Embryonic facial prominence (tissue), 1 donor: ENCODE measurements at regions not wholly inside any gene's neighbourhood (a gene's known extent, or its start where the extent isn't known, plus 50 kb on each side); places are given as distances from the start of the nearest gene placed in this dataset.

Source experiments
- DNase-seq: peaks from one replicate; pipeline ENCODE4 v3.0.0-alpha.2; 2016; ENCODE audit errors: extremely low spot score

GRCh38 chr10:4492202-4492601 lies 333.8 kb upstream of the AKR1E2 start:
- DNase-seq, result no peak

- no peak for DNase-seq
These were observed 337.1 kb upstream of the AKR1E2 start for GRCh38 chr10:4488904-4489303.

- DNase-seq, result no peak
These were observed 340.4 kb upstream of the AKR1E2 start for GRCh38 chr10:4485636-4486035.

- DNase-seq, result no peak
These were observed 342.2 kb upstream of the AKR1E2 start for GRCh38 chr10:4483811-4484210.

- DNase-seq, result no peak
These were observed 343.3 kb upstream of the AKR1E2 start for GRCh38 chr10:4482659-4483058.

- DNase-seq, result no peak
These were observed 344.8 kb upstream of the AKR1E2 start for GRCh38 chr10:4481192-4481591.

GRCh38 chr10:4479342-4479741 lies 346.7 kb upstream of the AKR1E2 start:
- DNase-seq, result no peak

- DNase-seq, result no peak
These were observed 348.3 kb upstream of the AKR1E2 start for GRCh38 chr10:4477664-4478063.

- no peak for DNase-seq
These were observed 350.0 kb upstream of the AKR1E2 start for GRCh38 chr10:4475827-4476490.

- DNase-seq, result no peak
These were observed 351.2 kb upstream of the AKR1E2 start for GRCh38 chr10:4474829-4475228.

- no peak for DNase-seq
These were observed 352.0 kb upstream of the AKR1E2 start for GRCh38 chr10:4473977-4474376.

- no peak for DNase-seq
These were observed 353.7 kb upstream of the AKR1E2 start for GRCh38 chr10:4472190-4472904.

GRCh38 chr10:4470231-4470835 lies 355.7 kb upstream of the AKR1E2 start:
- no peak for DNase-seq

GRCh38 chr10:4467481-4467880 lies 358.5 kb upstream of the AKR1E2 start:
- DNase-seq, result no peak

GRCh38 chr10:4460267-4460666 lies 365.7 kb upstream of the AKR1E2 start:
- DNase-seq, result no peak

GRCh38 chr10:4459531-4459930 lies 366.5 kb upstream of the AKR1E2 start:
- DNase-seq, result no peak

- no peak for DNase-seq
These were observed 368.4 kb upstream of the AKR1E2 start for GRCh38 chr10:4457597-4457996.

- no peak for DNase-seq
These were observed 369.2 kb upstream of the AKR1E2 start for GRCh38 chr10:4456776-4457175.

GRCh38 chr10:4456279-4456678 lies 369.7 kb upstream of the AKR1E2 start:
- DNase-seq, result no peak

GRCh38 chr10:4453950-4454349 lies 372.1 kb upstream of the AKR1E2 start:
- no peak for DNase-seq

GRCh38 chr10:4453276-4453675 lies 372.7 kb upstream of the AKR1E2 start:
- no peak for DNase-seq

GRCh38 chr10:4450981-4451908 lies 374.8 kb upstream of the AKR1E2 start:
- peak; percentile 14 for DNase-seq
